ENCODE measurements at regions not wholly inside any gene's neighbourhood (a gene's known extent, or its start where the extent isn't known, plus 50 kb on each side); places are given as distances from the start of the nearest gene placed in this dataset.

- TF ChIP-seq CTCF (conservative IDR thresholded peaks at IDR 0.05; ENCODE audit: low read length): no peak
- no peak for TF ChIP-seq EZH2phosphoT487 (IDR thresholded peaks at IDR 0.05; ENCODE audit: borderline replicate concordance)
Observed at GRCh38 chr13:31927219-31927653, 104.3 kb upstream of the FRY start.
